Spleen (tissue), 7 donors: ENCODE measurements at regions not wholly inside any gene's neighbourhood (a gene's known extent, or its start where the extent isn't known, plus 50 kb on each side); places are given as distances from the start of the nearest gene placed in this dataset.

ENCODE experiments used
- POLR2A ChIP-seq, 3 donors: fragments of 450-650 bp; IDR thresholded peaks; one replicate each; pipeline ENCODE4 v1.5.1; 2017; ENCODE audit warnings: antibody characterized with exemption in 3 of 3, mild to moderate bottlenecking in 1 of 3
- POLR2AphosphoS5 ChIP-seq, 3 donors: sonication (generic); formaldehyde crosslinking; IDR thresholded peaks; one replicate each; pipeline ENCODE4 v1.5.1; 2017; ENCODE audit warnings: antibody characterized with exemption in 3 of 3
- TF ChIP-seq, protein P1 (sequence below), 11 experiments: fragments of 200-600 bp in 7 of 11; fragments of 450-650 bp in 4 of 11; sonication (generic) in 4 of 11; IDR thresholded peaks in 8 of 11; conservative IDR thresholded peaks in 3 of 11; 1 replicate in 7 of 11; 2 replicates in 4 of 11; pipeline versions ENCODE4 v1.4.0 to v1.8.0; 2016 to 2021; ENCODE audit warnings: antibody characterized with exemption in 11 of 11, inconsistent platforms in 4 of 11, mild to moderate bottlenecking in 1 of 11
- donor health status: DM: no; HTN: no; CAD: no; lungs with moderate emphysema.
- donor health status: DM: no; HTN: no; CAD: no.
- donor health status: DM: no; HTN: no; CAD: no.

DNA sequence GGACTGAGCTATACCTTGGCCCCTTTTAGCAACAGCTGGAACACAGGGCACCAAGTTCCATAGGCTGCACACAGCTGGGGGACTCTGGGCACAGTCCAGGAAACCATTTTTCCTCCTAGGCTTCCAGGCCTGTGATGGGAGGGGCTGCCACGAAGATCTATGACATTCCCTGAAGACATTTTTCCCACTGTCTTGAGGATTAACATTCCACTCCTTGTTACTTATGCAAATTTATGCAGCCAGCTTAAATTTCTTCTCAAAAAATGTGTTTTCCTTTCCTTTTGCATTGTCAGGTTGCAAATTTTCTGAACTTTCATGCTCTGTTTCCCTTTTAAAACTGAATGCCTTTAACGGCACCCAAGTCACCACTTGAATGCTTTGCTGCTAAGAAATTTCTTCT, 580.1 kb upstream of the FTMT start:
- TF ChIP-seq POLR2AphosphoS5 (IDR thresholded peaks at IDR 0.05), result no peak
- TF ChIP-seq, protein P1, sequence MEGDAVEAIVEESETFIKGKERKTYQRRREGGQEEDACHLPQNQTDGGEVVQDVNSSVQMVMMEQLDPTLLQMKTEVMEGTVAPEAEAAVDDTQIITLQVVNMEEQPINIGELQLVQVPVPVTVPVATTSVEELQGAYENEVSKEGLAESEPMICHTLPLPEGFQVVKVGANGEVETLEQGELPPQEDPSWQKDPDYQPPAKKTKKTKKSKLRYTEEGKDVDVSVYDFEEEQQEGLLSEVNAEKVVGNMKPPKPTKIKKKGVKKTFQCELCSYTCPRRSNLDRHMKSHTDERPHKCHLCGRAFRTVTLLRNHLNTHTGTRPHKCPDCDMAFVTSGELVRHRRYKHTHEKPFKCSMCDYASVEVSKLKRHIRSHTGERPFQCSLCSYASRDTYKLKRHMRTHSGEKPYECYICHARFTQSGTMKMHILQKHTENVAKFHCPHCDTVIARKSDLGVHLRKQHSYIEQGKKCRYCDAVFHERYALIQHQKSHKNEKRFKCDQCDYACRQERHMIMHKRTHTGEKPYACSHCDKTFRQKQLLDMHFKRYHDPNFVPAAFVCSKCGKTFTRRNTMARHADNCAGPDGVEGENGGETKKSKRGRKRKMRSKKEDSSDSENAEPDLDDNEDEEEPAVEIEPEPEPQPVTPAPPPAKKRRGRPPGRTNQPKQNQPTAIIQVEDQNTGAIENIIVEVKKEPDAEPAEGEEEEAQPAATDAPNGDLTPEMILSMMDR (IDR thresholded peaks at IDR 0.05 in 8 of 11, conservative IDR thresholded peaks at IDR 0.05 in 3 of 11), result no peak
- no peak for TF ChIP-seq POLR2A (IDR thresholded peaks at IDR 0.05)
